Ovary (tissue), 7 donors: ENCODE measurements at regions not wholly inside any gene's neighbourhood (a gene's known extent, or its start where the extent isn't known, plus 50 kb on each side); places are given as distances from the start of the nearest gene placed in this dataset.
"Not testable (repeated sequence)": the region's sequence is repeated elsewhere in the genome, so short reads cannot be mapped to it uniquely, and the experiment has no call there.

ENCODE experiments used
- DNase-seq, 5 donors: peaks; one replicate each; pipeline ENCODE4 v3.0.0-alpha.2; 2019 to 2020
- H3K27ac ChIP-seq, 2 donors: fragments of 200-600 bp; one replicate each; pipeline versions ENCODE4 v1.5.1 to v1.8.0; 2019 to 2022
- H3K27me3 ChIP-seq: fragments of 200-600 bp; one replicate; pipeline ENCODE4 v1.8.0; 2022
- H3K36me3 ChIP-seq: fragments of 200-600 bp; sonication (generic); one replicate; pipeline ENCODE4 v1.5.1; 2019
- H3K4me1 ChIP-seq: one replicate; pipeline ENCODE4 v1.8.1; 2013; ENCODE audit warnings: mild to moderate bottlenecking, moderate library complexity; ENCODE audit not compliant: insufficient read depth
- H3K4me3 ChIP-seq: fragments of 200-600 bp; sonication (generic); one replicate; pipeline ENCODE4 v1.5.1; 2017
- H3K9me3 ChIP-seq, 2 donors: fragments of 200-600 bp in 1 of 2; sonication (generic) in 1 of 2; one replicate each; pipeline versions ENCODE4 v1.5.1 to v1.8.1; 2013 to 2019; ENCODE audit warnings: mild to moderate bottlenecking in 1 of 2, moderate library complexity in 1 of 2
- EP300 ChIP-seq: sonication (generic); formaldehyde crosslinking; IDR thresholded peaks from one replicate; pipeline ENCODE4 v1.6.1; 2017; ENCODE audit warnings: antibody characterized with exemption
- POLR2A ChIP-seq: fragments of 450-650 bp; IDR thresholded peaks from one replicate; pipeline ENCODE4 v1.6.1; 2017; ENCODE audit warnings: antibody characterized with exemption, mild to moderate bottlenecking, moderate library complexity
- WGBS, 3 donors: extraction: QIAGEN DNeasy Blood & Tissue Kit in 1 of 3; methylation state at CpG; one replicate each; pipeline versions ENCODE4 v1.1.5 to v1.1.7; 2013 to 2017; 5-methylcytosine and 5-hydroxymethylcytosine counted together
- intact Hi-C, 4 donors: fragments of 100-400 bp; cut with DNase I; formaldehyde crosslinking; loops; one replicate each; pipeline versions ENCODE4 v1.11.0 to v1.15.1; 2022 to 2023
- TF ChIP-seq, protein P1 (sequence below), 3 donors: fragments of 450-650 bp in 2 of 3; fragments of 200-600 bp in 1 of 3; IDR thresholded peaks; one replicate each; pipeline versions ENCODE4 v1.5.1 to v1.8.0; 2016 to 2022; ENCODE audit warnings: antibody characterized with exemption in 3 of 3, mild to moderate bottlenecking in 1 of 3
- donor health status: DM: no; HTN: no; CAD: no; lungs with moderate emphysema.
- donor health status: DM: no; HTN: no; CAD: no.
- donor health status: Bipolar disorder and iron deficiency.
- donor health status: DM: no; HTN: no; CAD: no.
- donor health status: DM: yes; HTN: yes; CAD: no.

GRCh38 chr4:163702736-163703135, 208.2 kb downstream of the TMA16 start:
- H3K27me3 ChIP-seq, result no peaks in the 10 kb centered on the region
- DNase-seq, result no peak
- H3K27ac ChIP-seq, result no peak overlapping the region
- H3K4me3 ChIP-seq, result no peak overlapping the region
- TF ChIP-seq POLR2A (no peak), EP300 (no peak)
- TF ChIP-seq, protein P1, sequence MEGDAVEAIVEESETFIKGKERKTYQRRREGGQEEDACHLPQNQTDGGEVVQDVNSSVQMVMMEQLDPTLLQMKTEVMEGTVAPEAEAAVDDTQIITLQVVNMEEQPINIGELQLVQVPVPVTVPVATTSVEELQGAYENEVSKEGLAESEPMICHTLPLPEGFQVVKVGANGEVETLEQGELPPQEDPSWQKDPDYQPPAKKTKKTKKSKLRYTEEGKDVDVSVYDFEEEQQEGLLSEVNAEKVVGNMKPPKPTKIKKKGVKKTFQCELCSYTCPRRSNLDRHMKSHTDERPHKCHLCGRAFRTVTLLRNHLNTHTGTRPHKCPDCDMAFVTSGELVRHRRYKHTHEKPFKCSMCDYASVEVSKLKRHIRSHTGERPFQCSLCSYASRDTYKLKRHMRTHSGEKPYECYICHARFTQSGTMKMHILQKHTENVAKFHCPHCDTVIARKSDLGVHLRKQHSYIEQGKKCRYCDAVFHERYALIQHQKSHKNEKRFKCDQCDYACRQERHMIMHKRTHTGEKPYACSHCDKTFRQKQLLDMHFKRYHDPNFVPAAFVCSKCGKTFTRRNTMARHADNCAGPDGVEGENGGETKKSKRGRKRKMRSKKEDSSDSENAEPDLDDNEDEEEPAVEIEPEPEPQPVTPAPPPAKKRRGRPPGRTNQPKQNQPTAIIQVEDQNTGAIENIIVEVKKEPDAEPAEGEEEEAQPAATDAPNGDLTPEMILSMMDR (IDR thresholded peaks at IDR 0.05), result no peak
- WGBS, 3 donors, result 65 to 74% (median 70%) methylated on average over 4 of the region's 4 CpGs
- H3K36me3 ChIP-seq, result no peaks in the 10 kb centered on the region
- no peaks in the 10 kb centered on the region for H3K4me1 ChIP-seq
- no peaks in the 10 kb centered on the region for H3K9me3 ChIP-seq
- intact Hi-C loops, result no loop called here

DNA sequence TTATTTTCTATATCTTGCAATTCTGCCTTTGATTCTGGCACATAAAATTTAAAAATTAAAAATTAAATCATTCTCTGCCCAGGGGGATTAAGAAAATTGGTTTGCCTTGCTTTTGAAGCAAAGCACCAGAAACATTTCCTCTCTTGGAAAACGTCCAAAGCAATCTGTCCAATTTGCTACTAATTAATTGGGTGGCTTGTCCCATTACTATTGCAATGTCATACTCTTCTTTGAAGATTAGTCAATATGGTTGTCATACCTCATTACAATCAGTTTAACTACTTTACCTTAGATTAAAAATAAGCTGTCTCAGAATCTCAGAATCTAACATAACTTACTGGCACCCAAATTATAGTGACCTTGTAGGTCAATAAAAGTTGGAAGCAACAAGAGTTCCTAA, 208.8 kb downstream of the TMA16 start:
- intact Hi-C loops, result no loop called here
- H3K9me3 ChIP-seq, result no peaks in the 10 kb centered on the region

DNA sequence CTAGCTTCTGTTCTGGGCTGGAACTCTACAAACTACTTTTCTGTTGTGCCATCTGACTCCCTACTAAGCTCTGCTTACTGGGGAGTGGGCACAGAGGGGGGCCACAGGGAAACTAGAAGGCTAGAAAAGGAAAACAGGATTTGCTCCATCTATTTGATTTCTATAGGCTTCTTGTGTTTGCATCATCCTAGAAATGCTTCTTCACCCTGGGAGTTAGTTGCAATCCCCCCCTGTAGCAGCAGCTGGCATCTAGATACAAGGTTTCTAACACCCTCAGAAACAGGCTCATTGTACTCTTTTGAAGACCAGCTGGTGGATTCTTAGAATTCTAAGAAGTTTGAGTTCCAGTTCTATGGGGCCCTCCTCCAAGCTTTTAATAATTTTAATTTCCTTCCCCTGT, 213.4 kb downstream of the TMA16 start:
- DNase-seq, result no peak
- Histone ChIP-seq H3K9me3 (no peaks in the 10 kb centered on the region), H3K27me3 (no peaks in the 10 kb centered on the region), H3K4me1 (no peaks in the 10 kb centered on the region), H3K4me3 (no peak overlapping the region), H3K36me3 (no peaks in the 10 kb centered on the region), H3K27ac (no peak overlapping the region)
- intact Hi-C loops, result no loop called here
- TF ChIP-seq EP300 (no peak), POLR2A (no peak)
- TF ChIP-seq, protein P1 (IDR thresholded peaks at IDR 0.05), result no peak

More for the DNA sequence above, 208.8 kb downstream of the TMA16 start:
- Histone ChIP-seq H3K27ac (no peak overlapping the region), H3K4me1 (no peaks in the 10 kb centered on the region), H3K27me3 (no peaks in the 10 kb centered on the region), H3K4me3 (no peak overlapping the region), H3K36me3 (no peaks in the 10 kb centered on the region)
- no peak for DNase-seq
- WGBS, 3 donors, result 10 to 21% (median 15%) methylated on average over 1 of the region's 1 CpG
- TF ChIP-seq, protein P1 (IDR thresholded peaks at IDR 0.05), result no peak
- no peak for TF ChIP-seq EP300
- no peak for TF ChIP-seq POLR2A

- DNase-seq, result no peak
- 91 to 94% (median 93%) methylated on average over 1 of the region's 1 CpG for WGBS, 3 donors
- H3K36me3 ChIP-seq, result no peaks in the 10 kb centered on the region
- TF ChIP-seq POLR2A (no peak), EP300 (no peak)
- TF ChIP-seq, protein P1 (IDR thresholded peaks at IDR 0.05), result no peak
- H3K9me3 ChIP-seq, result no peaks in the 10 kb centered on the region
- H3K27ac ChIP-seq, result no peak overlapping the region
- intact Hi-C loops, result no loop called here
- no peaks in the 10 kb centered on the region for H3K4me1 ChIP-seq
- H3K27me3 ChIP-seq, result no peaks in the 10 kb centered on the region
- H3K4me3 ChIP-seq, result no peak overlapping the region
Observed at GRCh38 chr4:163709601-163710000, 215.1 kb downstream of the TMA16 start.

- no peak for DNase-seq
- no peaks in the 10 kb centered on the region for H3K4me1 ChIP-seq
- no peaks in the 10 kb centered on the region for H3K27me3 ChIP-seq
- TF ChIP-seq, protein P1 (IDR thresholded peaks at IDR 0.05), result no peak
- no peak for TF ChIP-seq EP300
- WGBS, 3 donors, result 73 to 78% (median 78%) methylated on average over 2 of the region's 2 CpGs
- no peaks in the 10 kb centered on the region for H3K36me3 ChIP-seq
- H3K4me3 ChIP-seq, result no peak overlapping the region
- no peak overlapping the region for H3K27ac ChIP-seq
- H3K9me3 ChIP-seq, result no peaks in the 10 kb centered on the region
- intact Hi-C loops, result no loop called here
Observed at GRCh38 chr4:163710158-163710557, 215.7 kb downstream of the TMA16 start.

DNA sequence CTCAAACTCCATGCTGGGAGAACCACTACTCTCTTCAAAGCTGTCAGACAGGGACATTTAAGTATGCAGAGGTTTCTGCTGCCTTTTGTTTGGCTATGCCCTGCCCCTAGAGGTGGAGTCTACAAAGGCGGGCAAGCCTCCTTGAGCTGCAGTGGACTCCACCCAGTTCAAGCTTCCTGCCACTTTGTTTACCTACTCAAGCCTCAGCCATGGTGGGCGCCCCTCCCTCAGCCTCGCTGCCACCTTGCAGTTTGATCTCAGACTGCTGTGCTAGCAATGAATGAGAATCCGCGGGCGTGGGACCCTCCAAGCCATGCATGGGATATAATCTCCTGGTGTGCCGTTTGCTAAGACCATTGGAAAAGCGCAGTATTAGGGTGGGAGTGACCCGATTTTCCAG, 230.0 kb downstream of the TMA16 start:
- WGBS, 3 donors, result 90 to 94% (median 94%) methylated on average over 9 of the region's 9 CpGs
- intact Hi-C loops, H3K4me1 ChIP-seq, H3K36me3 ChIP-seq, H3K27me3 ChIP-seq, H3K27ac ChIP-seq, DNase-seq, H3K9me3 ChIP-seq, H3K4me3 ChIP-seq: not testable (repeated sequence)
